NCI-H1930 (cell line): ENCODE measurements at regions not wholly inside any gene's neighbourhood (a gene's known extent, or its start where the extent isn't known, plus 50 kb on each side); places are given as distances from the start of the nearest gene placed in this dataset.
"Not testable (repeated sequence)": the region's sequence is repeated elsewhere in the genome, so short reads cannot be mapped to it uniquely, and the experiment has no call there.

Experiments
- DNase-seq, 2 experiments: peaks; one replicate each; lab custom pipeline; 2025; lab: John Stamatoyannopoulos, UW

DNA sequence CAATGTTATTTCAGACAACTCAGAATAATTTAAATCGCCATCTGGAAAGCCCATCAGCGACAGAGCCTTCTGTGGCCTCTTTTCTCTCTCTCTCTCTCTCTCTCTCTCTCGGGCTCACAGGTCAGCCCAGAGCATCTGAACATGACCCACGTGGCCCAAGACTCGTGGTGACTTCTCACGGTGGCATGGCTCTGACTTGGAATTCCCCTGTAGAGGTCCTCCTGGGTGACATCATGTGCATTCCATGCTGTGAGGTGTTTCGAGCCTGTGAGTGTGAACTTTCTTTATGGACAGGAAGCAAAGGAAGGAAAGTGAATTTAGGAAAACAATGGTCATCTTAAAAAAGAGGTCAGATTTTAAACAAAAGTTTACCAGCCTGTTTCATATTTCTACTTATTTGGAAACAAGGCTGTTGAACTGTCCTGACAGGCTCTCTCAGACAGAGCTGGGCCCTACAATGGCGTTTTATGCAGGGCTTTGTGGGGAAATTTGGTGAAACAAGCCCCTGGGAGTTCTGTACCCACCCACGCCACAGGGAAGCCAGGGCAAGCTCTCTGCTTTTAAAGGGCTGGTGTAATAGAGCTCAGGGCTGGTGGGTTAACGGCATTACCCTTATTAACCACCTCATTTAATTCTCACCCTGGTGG lies 359.7 kb upstream of the ZNF32 start:
- DNase-seq: no peak

DNA sequence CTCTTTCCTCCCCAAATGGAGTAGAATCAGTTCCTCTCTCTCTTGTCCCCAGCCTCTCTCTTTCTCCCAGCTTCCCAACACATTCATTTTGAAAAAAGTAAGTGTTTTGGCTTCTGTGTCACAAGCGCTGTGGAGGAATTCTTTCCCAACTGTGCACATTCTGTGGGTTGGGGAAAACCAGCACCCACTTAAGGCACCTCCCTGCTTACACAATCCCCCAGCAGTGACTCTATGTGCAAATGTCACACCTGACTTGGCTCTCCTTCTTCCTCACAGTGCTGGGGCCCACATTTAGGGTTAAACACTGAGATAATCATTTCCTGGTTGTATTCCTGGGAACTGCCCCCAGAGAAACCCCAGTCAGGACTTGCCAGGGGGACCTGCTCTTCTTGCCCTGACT lies 358.1 kb upstream of the ZNF32 start:
- DNase-seq: no peak

DNA sequence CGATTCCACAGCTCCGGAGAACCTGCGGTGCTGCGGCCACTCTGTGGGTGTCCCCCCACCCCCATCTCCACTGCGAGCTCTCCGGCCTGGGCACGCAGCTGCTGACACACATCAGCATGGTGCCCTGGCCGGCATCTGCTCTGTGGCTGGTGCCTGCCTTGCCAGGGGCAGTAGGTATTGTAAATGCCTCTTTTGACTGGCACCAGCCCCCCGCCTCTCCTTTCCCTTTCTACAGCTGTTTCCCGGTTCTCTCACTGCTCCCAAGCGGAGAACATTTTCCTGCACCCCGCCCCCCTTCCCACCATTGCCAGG lies 357.1 kb upstream of the ZNF32 start:
- no peak for DNase-seq

DNA sequence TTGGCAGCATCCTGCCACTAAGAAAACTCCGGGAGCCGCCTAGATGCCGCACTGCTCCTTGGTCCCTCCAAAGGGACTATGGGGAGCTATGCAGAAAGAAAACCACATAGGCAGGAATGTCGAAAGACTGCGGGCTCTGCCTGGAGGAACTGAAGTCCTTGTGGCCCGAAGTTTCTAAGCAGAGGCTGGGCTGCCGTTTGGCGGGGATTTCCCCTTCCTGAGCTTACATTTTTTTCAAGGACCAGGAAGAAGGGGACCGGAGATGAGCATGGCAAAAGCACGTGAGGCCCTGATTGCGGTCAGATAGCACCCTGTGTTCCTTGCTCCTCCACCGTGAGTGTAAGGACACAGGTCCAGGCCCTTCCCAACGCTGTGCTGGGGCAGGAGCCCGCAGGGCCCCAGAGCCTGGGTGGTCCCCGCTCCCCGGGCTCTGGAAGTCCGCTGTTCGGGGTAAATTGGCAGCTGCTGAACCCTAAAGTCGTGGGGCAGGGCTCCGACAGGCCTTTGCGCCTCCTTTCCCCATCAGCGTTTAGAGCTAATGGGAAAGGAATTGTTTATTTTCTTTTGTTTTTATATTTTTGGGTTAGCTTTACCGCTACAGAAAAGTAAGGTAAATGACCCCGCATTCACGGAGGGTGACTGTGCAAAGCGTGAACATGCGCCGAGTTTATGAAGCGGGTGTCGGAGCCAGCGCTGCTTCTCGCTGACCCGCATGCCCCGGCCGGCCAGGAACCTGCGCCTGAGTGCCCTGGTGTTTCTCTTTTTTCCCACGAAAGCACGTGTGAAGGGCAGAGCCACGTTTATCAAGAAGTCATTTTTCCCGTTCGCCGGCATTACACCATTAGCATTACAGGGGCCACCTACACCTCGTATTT lies 356.5 kb upstream of the ZNF32 start:
- DNase-seq: no peak

DNA sequence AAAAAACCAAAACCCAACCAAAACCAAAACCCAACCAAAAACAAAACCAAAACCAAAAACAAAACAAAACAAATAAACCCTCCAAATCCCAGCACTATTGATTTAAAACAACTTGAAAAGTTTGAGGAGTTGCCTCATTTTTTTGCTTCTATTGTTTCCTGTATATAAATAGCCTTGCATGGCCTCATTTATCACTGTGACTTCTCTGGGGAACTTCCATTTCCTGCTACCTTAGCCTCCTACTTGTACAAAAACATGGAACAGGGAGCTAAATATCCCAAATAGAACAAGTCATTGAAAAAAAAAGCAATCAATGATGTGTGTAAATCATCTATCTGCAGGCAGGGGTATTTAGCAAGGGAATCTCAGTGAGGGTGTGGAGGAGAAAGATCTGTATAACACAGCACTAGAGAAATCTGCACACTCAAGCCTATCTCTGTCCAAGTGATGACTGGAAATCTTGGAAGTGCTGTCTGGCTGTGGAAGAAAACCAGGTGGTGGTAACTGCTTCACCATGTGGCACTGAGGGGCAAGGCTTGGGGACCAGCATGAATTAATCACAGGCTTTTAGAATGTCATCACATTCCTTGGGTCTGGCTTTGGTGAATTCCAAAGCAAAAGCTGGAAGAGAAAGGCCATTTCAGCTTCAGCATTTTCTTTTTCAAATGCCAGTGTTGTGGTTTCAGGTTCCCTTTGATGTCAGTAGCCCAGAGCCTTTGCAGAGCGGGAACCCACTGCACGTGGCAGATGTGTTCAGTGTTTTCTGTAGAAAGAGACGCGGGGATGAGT lies 349.5 kb upstream of the ZNF32 start:
- no peak for DNase-seq

DNA sequence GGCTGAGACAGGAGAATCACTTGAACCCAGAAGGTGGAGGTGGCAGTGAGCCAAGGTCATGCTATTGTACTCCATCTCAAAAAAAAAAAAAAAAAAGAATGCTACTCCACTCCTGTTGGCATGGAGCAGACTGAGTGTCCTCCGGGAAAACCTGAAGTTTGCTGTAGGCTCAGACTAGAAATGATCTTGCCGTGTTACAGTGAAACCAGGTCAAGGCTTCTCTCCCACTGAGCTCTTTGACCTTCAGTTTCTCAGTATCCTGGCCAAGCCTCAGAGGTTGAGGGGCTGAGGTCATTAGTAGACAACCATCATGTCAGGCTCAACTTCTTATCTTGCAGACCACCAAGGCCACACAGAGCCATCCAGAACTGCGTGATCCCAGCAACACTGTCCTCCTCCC lies 348.6 kb upstream of the ZNF32 start:
- no peak for DNase-seq

DNA sequence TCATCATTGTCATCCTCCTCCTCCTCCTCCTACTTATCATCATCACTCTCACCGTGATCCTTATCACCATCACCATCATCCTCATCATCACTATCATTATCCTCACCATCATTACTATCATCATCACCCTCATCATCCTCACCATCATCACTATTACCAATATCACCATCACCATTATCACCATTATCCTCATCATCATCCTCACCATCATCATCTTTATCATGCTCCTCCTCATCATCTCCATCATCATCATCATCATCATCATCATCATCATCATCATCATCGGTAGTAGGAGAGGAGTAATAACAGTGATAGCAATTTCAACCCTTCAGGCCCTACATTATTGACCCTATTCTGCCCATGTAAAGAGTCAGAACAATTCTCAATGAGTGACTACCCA lies 345.9 kb upstream of the ZNF32 start:
- no peak for DNase-seq

DNA sequence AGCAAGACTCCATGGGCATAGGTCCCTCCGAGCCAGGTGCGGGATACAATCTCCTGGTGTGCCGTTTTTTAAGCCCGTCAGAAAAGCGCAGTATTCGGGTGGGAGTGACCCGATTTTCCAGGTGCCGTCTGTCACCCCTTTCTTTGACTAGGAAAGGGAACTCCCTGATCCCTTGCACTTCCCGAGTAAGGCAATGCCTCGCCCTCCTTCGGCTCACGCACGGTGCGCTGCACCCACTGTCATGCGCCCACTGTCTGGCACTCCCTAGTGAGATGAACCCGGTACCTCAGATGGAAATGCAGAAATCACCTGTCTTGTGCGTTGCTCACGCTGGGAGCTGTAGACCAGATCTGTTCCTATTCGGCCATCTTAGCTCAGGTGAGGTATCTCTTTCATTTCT lies 344.1 kb upstream of the ZNF32 start:
- not testable (repeated sequence) for DNase-seq

DNA sequence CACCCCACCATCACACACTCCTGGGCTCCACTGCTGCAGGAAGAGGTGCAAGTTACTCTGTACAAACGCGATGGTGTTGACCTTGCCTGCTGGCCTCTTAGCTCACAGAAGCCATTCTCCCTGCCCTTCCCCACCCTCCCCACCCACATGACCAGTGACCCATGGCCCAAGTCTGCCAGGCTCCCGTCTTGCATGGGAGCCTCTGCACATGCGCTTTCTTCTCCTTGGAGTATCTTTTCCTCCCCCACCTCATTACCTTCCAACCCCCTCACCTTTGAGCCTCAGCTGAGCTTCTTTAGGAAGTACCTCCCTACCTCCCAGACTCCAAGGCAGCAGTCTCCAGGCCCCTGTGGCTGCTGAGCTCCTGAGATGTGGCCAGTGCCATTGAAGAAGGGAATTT lies 337.7 kb upstream of the ZNF32 start:
- DNase-seq: no peak

DNA sequence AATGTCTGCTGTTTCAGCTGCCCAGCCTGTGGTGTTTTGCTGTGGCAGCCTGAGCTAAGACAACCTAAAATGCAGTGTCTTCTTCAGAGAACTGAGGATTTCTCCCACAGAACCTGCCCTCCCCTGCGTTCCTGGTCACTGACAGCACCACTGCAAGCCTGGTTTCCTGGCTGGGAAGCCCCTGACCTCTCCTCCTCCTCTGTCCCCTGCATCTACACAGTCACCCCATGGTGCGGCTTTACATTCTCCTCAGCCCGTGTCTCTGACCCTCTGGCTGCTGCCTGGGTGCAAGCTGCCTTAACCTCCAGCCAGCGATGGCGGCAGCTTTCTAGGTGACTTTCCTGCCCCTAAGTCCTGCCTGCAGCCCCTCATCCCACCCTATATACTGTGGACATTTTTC lies 337.3 kb upstream of the ZNF32 start:
- no peak for DNase-seq

DNA sequence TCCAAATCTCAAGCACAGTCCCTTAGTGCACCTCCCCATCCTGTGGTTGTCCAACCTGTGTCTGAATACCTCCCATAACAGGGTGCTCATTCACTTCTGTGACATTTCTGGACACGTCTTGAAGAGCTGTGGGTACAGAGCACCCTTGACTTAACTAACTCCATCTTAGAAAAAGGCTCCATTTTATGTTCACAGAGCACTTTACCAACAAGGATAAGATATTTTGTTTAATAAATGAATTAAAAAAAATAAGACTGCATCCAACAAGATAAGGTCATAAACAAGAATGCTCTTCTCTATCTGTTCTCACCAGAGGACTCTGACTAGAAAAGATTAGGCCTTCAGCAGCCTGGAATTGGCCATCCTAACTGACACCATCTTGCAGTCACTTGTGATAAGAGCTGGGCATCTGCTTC lies 335.2 kb upstream of the ZNF32 start:
- no peak for DNase-seq

DNA sequence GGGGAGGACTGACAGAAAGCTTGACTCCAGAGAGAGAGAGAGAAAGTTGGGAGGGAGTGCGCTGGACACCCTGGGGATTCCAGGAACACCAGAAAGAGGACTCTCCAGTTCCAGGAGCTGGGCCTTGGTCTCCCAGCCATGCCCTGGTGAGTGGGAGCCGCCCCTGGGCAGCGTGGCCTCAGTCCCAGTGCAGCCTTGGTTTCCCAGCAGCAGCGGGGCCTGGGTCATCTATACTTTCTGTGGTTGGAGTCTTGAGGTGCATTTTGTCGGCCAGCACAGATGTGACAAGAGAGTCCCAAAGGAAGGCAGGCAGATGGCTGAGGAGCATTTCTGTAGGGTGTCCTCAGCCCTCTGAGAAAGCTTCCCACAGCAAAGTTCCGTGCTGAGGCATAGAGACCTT lies 334.7 kb upstream of the ZNF32 start:
- no peak for DNase-seq

DNA sequence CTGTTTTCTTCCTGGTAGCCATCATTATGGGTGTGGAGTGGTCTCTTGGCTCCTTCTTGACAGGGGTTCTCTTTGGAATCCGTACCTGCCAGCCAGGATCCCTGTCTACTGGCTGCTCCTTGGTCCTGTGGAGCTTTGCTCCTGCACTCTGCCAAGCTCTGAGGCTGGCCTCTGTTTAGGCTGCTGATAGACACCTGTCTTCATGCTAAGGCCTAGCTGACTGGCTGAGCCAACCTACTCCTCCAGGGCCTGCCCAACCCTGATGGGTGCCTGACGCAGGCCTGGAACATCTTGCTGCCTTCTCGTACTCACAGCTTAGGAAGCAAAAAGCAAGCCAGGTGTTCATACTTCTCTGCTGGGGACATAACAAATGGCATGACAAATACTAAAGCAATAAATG lies 333.6 kb upstream of the ZNF32 start:
- no peak for DNase-seq

DNA sequence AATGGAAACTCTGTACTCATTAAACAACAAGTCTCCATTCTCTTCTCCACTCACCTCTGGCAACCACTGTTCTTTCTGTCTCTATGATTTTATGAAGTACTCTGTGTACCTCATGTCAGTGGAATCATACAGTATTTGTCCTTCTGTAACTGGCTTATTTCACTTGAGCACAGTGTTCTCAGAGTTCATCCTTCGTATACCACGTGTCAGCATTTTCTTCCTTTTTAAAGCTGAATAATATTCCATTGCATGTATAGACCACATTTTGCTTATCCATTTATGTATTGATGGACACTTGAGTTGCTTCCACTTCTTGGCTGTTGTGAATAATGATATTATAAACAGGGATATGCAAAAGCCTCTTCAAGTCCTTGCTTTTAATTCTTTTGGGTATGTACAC lies 333.0 kb upstream of the ZNF32 start:
- no peak for DNase-seq

DNA sequence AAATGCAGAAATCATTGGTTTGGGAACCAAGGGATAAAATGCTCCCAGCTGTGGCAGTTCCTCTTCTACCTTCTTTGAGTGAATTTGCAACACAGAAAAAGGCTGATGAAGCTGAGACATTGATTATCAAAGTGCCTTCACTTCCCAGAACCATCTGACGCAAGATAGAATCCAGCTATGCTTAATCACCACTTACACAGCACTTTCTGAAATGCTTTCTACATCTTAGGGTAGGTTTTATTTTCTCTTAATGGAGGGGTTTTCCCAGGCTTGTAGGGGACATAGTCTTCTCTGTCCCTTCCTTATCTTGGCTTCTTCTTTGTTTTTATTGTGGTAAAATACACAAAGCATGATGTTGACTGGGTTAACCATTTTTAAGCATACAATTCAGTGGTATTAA lies 332.6 kb upstream of the ZNF32 start:
- no peak for DNase-seq

DNA sequence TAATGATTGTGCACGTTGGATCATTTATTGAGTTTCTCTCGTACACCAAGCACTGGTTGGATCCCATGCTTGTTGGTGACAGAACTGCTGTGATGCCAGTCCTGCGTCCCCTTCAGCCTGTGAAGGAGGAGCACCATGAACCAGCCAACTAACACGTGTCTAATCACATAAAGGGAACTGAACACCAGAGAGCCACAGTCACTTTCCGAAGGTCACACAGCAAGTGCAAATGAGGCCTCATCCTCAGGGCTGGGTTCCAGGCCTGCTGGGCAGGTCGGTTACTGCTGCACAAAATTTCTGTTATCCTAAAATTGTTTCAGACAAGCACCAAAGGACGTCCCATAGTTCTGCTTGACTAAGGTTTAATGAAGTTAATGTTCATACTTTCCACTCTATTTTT lies 332.0 kb upstream of the ZNF32 start:
- DNase-seq: no peak

DNA sequence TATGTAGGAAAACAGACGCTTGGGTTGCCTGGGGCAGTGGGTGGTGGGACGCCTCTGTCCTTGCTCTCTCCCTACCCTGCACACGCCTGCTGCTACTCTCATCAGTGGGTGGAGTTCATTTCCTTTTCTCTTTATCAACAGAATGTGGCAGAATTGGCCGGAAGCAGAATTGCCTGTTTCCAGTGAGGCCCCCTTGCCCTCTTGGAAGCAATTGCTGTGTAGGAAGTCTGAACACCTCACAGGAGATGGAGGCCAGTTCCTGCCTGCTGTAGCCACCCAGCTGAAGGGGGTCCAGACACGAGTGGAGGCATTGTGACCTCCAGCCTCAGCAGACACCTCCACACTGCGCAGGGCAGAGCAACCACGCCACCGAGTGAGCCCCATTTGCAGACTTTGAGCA lies 331.6 kb upstream of the ZNF32 start:
- DNase-seq: no peak

DNA sequence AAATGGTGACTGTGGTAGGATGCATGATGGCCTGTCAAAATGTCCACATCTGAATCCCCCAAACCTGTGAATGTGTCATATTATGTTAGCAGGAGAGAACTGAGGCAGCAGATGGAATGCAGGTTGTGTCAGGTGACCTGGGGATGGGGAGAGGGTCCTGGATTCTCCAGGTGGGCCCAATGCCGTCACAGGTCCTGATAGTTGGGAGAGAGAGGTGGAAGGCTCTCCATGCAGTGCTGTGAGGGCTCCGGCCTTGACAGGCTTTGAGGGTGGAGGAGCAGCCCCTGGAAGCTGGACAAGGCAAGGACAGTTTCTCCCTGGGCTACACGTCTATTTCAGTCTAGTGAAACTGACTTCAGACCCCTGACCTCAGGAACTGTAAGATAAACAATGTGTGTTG lies 330.9 kb upstream of the ZNF32 start:
- no peak for DNase-seq

DNA sequence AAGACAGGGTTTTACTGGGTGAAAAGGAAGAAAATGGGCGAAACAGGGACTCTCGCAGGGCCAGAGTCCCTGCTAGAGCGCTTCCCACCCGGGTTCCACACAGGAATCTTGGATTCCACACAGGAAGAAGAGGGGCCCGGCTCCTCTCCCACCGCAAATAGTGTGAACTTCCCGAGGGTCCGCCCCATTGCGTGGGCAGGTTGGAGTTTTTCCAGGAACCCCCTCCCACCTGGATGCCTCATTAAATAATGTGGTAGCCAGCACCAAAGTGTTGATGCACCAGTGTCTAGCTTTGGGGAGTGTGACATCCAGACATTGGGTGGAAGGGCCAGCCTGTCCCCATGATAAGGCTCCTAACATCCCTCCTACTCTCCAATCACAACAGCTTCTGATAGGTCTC lies 330.3 kb upstream of the ZNF32 start:
- no peak for DNase-seq

DNA sequence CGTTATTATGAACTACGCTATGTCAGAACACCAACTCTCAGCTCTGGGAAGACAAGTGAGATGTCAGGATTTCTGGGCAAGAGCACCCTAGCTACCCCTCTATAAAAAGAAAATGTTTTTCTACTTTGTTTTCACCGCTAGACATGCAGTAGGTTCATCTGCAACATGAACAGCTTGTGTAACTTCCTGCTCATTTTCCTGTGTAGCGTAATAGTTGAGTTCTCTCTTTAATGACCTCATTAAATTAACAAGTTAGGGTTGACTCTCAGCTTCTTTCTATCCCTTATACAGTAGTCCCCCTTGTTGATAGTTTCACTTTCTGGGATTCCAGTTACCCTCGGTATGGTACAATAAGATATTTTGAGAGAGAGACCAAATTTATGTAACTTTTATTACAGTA lies 329.4 kb upstream of the ZNF32 start:
- DNase-seq: no peak

DNA sequence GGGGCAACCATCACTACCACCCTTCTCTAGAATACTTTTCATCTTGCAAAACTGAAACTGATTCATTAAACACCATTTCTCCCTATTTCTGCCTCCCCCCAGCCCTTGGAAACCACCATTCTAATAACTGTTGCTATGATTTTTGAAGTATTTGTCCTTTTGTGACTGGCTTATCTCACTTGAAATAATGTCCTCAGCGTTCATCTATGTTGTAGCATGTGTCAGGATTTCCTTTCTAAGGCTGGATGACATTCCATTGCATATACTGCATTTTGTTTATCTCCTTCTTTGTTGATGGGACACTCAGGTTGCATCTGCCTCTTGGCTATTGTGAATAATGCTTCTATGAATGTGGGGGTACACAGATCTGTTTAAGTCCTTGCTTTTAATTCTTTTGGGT lies 327.6 kb upstream of the ZNF32 start:
- no peak for DNase-seq

DNA sequence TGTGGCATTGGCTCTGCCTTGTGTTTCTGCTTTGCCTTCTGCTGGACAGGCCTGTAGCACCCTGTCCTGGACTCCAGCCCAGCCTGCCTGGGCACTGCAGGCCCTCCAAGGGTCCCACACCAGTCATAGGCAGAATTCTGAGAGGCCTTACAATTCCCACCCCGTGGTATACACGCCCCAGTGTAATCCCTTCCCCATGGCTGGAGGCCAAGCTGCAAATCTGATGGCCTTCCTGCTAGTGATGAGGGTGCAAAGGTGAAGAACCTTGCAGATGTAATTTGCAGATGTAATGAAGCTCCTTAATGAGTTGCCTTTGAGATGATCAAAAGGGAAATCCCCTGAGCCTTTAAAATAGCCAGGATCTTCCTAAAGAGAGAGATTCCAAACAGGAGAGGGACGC lies 325.1 kb upstream of the ZNF32 start:
- DNase-seq: no peak

DNA sequence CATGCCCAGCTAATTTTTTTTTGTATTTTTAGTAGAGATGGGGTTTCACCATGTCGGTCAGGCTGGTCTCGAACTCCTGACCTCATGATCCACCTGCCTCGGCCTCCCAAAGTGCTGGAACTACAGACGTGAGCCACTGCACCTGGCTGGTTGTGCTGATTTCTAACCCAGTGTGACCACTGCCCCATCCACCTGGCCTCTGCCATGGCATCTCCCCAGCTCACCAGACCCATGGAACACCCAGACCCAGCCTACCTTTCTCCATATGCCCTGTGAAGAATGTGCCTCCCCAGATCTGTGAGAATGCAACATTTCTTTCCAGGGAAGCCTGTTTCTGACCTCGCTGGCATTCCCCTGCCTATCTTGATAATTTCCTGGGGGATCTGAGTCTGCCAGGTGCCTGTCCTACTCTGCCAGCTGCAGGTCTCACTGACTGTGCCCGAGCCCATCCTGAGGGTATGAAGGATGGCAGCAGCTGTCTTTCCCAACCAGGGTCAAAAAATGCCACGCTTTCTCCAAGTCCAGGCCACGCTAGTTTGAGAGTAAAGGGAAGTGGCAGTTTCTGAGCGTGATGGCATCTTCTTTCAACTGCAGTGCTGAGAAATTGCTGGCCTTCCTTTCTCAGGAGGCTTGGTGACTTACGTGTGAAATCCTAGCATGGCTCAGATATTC lies 324.4 kb upstream of the ZNF32 start:
- no peak for DNase-seq
